Panc1 (cell line): ENCODE measurements at regions not wholly inside any gene's neighbourhood (a gene's known extent, or its start where the extent isn't known, plus 50 kb on each side); places are given as distances from the start of the nearest gene placed in this dataset.

Source experiments
- POLR2AphosphoS5 ChIP-seq: IDR thresholded peaks from 2 replicates; pipeline ENCODE4 v1.6.1; 2012; ENCODE audit warnings: mild to moderate bottlenecking, low read depth, low read length, moderate library complexity
- REST ChIP-seq, 2 experiments: IDR thresholded peaks; 2 replicates each; pipeline ENCODE4 v1.6.1; 2011 to 2012; ENCODE audit warnings: low read depth in 2 of 2, control low read depth in 1 of 2, low read length in 1 of 2, mild to moderate bottlenecking in 1 of 2, moderate library complexity in 1 of 2; ENCODE audit not compliant: insufficient read depth in 1 of 2
- SIN3A ChIP-seq: IDR thresholded peaks from 2 replicates; pipeline ENCODE4 v1.6.1; 2012; ENCODE audit warnings: low read depth, mild to moderate bottlenecking, low read length, moderate library complexity, borderline replicate concordance; ENCODE audit not compliant: insufficient read depth
- TF ChIP-seq, protein P1 (sequence below): fragments of 450-650 bp; IDR thresholded peaks from 2 replicates; pipeline ENCODE4 v1.5.1; 2017; ENCODE audit warnings: mild to moderate bottlenecking

DNA sequence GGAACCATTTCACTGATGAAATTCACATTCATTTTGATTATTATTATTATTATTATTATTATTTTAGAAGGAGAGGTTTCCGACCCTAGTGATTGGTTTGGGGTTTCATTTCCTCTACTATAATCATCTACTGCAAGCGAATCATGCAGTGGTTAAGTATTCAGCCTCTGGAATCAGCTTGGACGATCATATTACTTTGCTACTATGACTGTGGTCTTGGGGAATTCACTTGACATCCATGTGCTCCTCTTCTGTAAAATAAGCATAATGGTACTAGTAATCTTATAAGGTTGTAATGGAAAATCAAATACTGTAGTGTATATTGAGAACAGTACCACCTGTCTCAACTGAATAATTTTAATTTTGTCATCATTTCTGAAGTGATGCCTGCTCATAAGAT is 132.1 kb upstream of the SLC4A4 start:
- TF ChIP-seq, protein P1, sequence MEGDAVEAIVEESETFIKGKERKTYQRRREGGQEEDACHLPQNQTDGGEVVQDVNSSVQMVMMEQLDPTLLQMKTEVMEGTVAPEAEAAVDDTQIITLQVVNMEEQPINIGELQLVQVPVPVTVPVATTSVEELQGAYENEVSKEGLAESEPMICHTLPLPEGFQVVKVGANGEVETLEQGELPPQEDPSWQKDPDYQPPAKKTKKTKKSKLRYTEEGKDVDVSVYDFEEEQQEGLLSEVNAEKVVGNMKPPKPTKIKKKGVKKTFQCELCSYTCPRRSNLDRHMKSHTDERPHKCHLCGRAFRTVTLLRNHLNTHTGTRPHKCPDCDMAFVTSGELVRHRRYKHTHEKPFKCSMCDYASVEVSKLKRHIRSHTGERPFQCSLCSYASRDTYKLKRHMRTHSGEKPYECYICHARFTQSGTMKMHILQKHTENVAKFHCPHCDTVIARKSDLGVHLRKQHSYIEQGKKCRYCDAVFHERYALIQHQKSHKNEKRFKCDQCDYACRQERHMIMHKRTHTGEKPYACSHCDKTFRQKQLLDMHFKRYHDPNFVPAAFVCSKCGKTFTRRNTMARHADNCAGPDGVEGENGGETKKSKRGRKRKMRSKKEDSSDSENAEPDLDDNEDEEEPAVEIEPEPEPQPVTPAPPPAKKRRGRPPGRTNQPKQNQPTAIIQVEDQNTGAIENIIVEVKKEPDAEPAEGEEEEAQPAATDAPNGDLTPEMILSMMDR = no peak
- no peak for TF ChIP-seq POLR2AphosphoS5
- TF ChIP-seq SIN3A = no peak
- TF ChIP-seq REST (IDR thresholded peaks at IDR 0.05; ENCODE audit: insufficient read depth in 1 of 2, low read depth in 2 of 2, low read length in 1 of 2) = no peak
